HL-60 (cell line): ENCODE measurements at regions not wholly inside any gene's neighbourhood (a gene's known extent, or its start where the extent isn't known, plus 50 kb on each side); places are given as distances from the start of the nearest gene placed in this dataset.

Experiments
- CTCF ChIP-seq: IDR thresholded peaks from one replicate; pipeline ENCODE4 v1.5.1; 2011; ENCODE audit warnings: low read length, control low read depth, inconsistent platforms; ENCODE audit not compliant: insufficient read depth
- GABPA ChIP-seq: IDR thresholded peaks from 2 replicates; pipeline ENCODE4 v1.6.1; 2012; ENCODE audit warnings: low read depth
- SPI1 ChIP-seq: IDR thresholded peaks from 2 replicates; pipeline ENCODE4 v1.6.1; 2012; ENCODE audit warnings: low read depth, mild to moderate bottlenecking, borderline replicate concordance

GRCh38 chr10:28798428-28798955 is 121.2 kb downstream of the BAMBI start:
- TF ChIP-seq CTCF (no peak), SPI1 (no peak), GABPA (no peak)
